Ovary (tissue), 3 donors: ENCODE measurements at regions not wholly inside any gene's neighbourhood (a gene's known extent, or its start where the extent isn't known, plus 50 kb on each side); places are given as distances from the start of the nearest gene placed in this dataset.

Experiments used
- CTCF ChIP-seq, 3 donors: fragments of 450-650 bp in 2 of 3; fragments of 200-600 bp in 1 of 3; IDR thresholded peaks; one replicate each; pipeline versions ENCODE4 v1.5.1 to v1.8.0; 2016 to 2022; ENCODE audit warnings: antibody characterized with exemption in 3 of 3, mild to moderate bottlenecking in 1 of 3
- POLR2A ChIP-seq: fragments of 450-650 bp; IDR thresholded peaks from one replicate; pipeline ENCODE4 v1.6.1; 2017; ENCODE audit warnings: antibody characterized with exemption, mild to moderate bottlenecking, moderate library complexity
- donor health status: DM: no; HTN: no; CAD: no.

DNA sequence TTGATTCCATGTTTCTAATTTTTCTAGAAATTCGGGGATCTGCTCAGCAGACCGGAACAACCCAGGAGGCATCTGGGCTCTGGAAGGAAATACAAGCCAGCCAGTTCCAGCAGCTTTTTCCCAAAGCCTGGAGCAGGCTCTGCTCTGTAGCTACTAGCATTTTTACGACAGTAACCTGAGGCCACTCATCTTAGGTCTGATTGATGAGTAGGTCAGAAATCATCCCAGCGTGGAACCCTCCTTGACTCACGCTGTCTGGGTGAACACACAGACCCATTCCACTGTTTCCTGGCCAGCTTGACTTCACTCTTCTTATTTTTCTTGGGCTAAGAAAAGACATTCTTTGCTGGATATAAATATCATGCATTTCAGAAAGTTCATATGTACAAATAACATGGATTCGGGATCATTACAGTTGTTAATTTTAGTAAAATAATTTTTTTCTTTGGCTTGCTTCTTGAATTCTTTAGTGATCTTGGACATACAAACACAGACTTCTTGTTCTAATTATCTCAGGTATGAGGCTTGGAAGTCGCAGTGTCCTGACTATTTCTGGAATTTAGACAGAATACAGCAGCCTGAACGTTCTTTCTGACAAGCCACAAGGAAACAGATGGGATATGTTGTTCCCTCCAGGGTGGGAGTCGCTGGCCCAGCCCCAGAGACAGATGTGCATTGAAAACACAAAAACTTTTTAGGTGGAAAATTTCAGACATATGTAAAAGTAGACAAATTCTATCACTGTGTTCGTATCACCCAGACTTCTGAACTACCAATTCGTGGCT is 54.6 kb upstream of the PITRM1 start:
- no peak for TF ChIP-seq CTCF (IDR thresholded peaks at IDR 0.05)
- TF ChIP-seq POLR2A = no peak
